ENCODE measurements at regions not wholly inside any gene's neighbourhood (a gene's known extent, or its start where the extent isn't known, plus 50 kb on each side); places are given as distances from the start of the nearest gene placed in this dataset.

- Histone ChIP-seq H3K36me3 (ENCODE audit: control insufficient read depth in 1 of 2, insufficient read depth in 2 of 2, low read length in 2 of 2) (no peaks in the 10 kb centered on the region), H3K9me2 (ENCODE audit: insufficient read depth) (no peaks in the 10 kb centered on the region), H3K4me2 (ENCODE audit: low read length) (no peak overlapping the region), H3K4me1 (ENCODE audit: control insufficient read depth in 1 of 2, insufficient read depth in 2 of 2, low read length in 2 of 2) (peaks cover 0 to under 1% of the 10 kb centered on the region in 2 experiments; a peak in 1 of 4 replicates), H3K9me3 (ENCODE audit: control insufficient read depth in 1 of 2, insufficient read depth in 1 of 2, low read depth in 1 of 2, low read length in 2 of 2) (no peaks in the 10 kb centered on the region), H3K27me3 (ENCODE audit: insufficient read depth, low read length) (peaks cover 29% of the 10 kb centered on the region; the same call in 1 of the 2 replicates), H3K79me2 (ENCODE audit: insufficient read depth, low read length) (no peaks in the 10 kb centered on the region), H3K4me3 (replicated peaks in 1 of 2; ENCODE audit: low read depth in 1 of 2, low read length in 2 of 2) (no peak overlapping the region), H3K9ac (ENCODE audit: low read length) (no peak overlapping the region), H2AFZ (ENCODE audit: low read depth, low read length, poor library complexity, severe bottlenecking) (no peak overlapping the region), H3K27ac (ENCODE audit: low read depth, low read length) (no peak overlapping the region), H4K20me1 (ENCODE audit: insufficient read depth) (no peaks in the 10 kb centered on the region)
- RAD21 ChIA-PET (ENCODE audit: low non-redundant PET in 1 of 2, low total read pairs in 2 of 2, uncharacterized antibody in 2 of 2, unreplicated experiment in 2 of 2), result no interaction called here
- TF ChIP-seq, protein P1, sequence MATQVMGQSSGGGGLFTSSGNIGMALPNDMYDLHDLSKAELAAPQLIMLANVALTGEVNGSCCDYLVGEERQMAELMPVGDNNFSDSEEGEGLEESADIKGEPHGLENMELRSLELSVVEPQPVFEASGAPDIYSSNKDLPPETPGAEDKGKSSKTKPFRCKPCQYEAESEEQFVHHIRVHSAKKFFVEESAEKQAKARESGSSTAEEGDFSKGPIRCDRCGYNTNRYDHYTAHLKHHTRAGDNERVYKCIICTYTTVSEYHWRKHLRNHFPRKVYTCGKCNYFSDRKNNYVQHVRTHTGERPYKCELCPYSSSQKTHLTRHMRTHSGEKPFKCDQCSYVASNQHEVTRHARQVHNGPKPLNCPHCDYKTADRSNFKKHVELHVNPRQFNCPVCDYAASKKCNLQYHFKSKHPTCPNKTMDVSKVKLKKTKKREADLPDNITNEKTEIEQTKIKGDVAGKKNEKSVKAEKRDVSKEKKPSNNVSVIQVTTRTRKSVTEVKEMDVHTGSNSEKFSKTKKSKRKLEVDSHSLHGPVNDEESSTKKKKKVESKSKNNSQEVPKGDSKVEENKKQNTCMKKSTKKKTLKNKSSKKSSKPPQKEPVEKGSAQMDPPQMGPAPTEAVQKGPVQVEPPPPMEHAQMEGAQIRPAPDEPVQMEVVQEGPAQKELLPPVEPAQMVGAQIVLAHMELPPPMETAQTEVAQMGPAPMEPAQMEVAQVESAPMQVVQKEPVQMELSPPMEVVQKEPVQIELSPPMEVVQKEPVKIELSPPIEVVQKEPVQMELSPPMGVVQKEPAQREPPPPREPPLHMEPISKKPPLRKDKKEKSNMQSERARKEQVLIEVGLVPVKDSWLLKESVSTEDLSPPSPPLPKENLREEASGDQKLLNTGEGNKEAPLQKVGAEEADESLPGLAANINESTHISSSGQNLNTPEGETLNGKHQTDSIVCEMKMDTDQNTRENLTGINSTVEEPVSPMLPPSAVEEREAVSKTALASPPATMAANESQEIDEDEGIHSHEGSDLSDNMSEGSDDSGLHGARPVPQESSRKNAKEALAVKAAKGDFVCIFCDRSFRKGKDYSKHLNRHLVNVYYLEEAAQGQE (IDR thresholded peaks at IDR 0.05; ENCODE audit: low read depth), result no peak
- TF ChIP-seq MAX (IDR thresholded peaks at IDR 0.05) (no peak), POLR2A (IDR thresholded peaks at IDR 0.05; ENCODE audit: borderline replicate concordance, extremely low read depth, insufficient read depth, insufficient read length) (no peak), EGR1 (IDR thresholded peaks at IDR 0.05; ENCODE audit: low read depth) (no peak), POLR2AphosphoS5 (IDR thresholded peaks at IDR 0.05; ENCODE audit: low read depth, low read length) (no peak), YY1 (IDR thresholded peaks at IDR 0.05; ENCODE audit: extremely low read depth, insufficient replicate concordance, low read depth, low read length) (no peak), ELF1 (IDR thresholded peaks at IDR 0.05; ENCODE audit: borderline replicate concordance, low read depth) (no peak), SRF (IDR thresholded peaks at IDR 0.05; ENCODE audit: low read depth) (no peak)
- DNase-seq (ENCODE audit: low read depth, low spot score) (no peak), ATAC-seq (no peak)
- no TSS peak for BruUV-seq (replicated peaks)
- intact Hi-C loops (cut with micrococcal nuclease), result no loop called here
- POLR2A ChIA-PET, result interaction anchor here (0.6 kb wide), 1 partner anchor 214 kb away, joined by 5 read pairs; no protein-coding TSS in a partner anchor
- CTCF ChIA-PET, result no interaction called here
These were observed 62.9 kb upstream of the IRX4 start for GRCh38 chr5:1945606-1946005.

Measured in HCT116 (cell line).